KMS-11 (cell line): ENCODE measurements at regions not wholly inside any gene's neighbourhood (a gene's known extent, or its start where the extent isn't known, plus 50 kb on each side); places are given as distances from the start of the nearest gene placed in this dataset.

Experiments used
- H2AFZ ChIP-seq: fragments of 200-600 bp; sonication (generic); 2 replicates; pipeline ENCODE4 v1.6.1; 2016; ENCODE audit warnings: antibody characterized with exemption, mixed run types, low read depth
- H3K27ac ChIP-seq: fragments of 200-600 bp; sonication (generic); 2 replicates; pipeline ENCODE4 v1.6.1; 2016; ENCODE audit warnings: mild to moderate bottlenecking, mixed run types
- H3K27me3 ChIP-seq: fragments of 200-600 bp; sonication (generic); 2 replicates; pipeline ENCODE4 v1.6.1; 2017; ENCODE audit warnings: mild to moderate bottlenecking, low read depth, mixed run types, moderate library complexity; ENCODE audit not compliant: insufficient read depth
- H3K36me3 ChIP-seq: fragments of 200-600 bp; sonication (generic); 2 replicates; pipeline ENCODE4 v1.6.1; 2017; ENCODE audit warnings: mild to moderate bottlenecking, mixed run types; ENCODE audit not compliant: insufficient read depth
- H3K4me1 ChIP-seq: fragments of 200-600 bp; sonication (generic); 2 replicates; pipeline ENCODE4 v1.6.1; 2016; ENCODE audit warnings: mild to moderate bottlenecking, low read depth, mixed run types; ENCODE audit not compliant: poor library complexity, severe bottlenecking
- H3K4me2 ChIP-seq: fragments of 200-600 bp; sonication (generic); 2 replicates; pipeline ENCODE4 v1.7.0; 2016; ENCODE audit warnings: mild to moderate bottlenecking, mixed run types
- H3K4me3 ChIP-seq: fragments of 200-600 bp; sonication (generic); IDR thresholded peaks from 2 replicates; pipeline ENCODE4 v1.6.1; 2017; ENCODE audit warnings: low read depth, low read length, mixed read lengths; ENCODE audit not compliant: insufficient read depth
- H3K79me2 ChIP-seq: fragments of 200-600 bp; sonication (generic); 2 replicates; pipeline ENCODE4 v1.6.1; 2016; ENCODE audit warnings: low read depth, mixed run types; ENCODE audit not compliant: insufficient read depth
- H3K9ac ChIP-seq: fragments of 200-600 bp; sonication (generic); 2 replicates; pipeline ENCODE4 v1.6.1; 2016; ENCODE audit warnings: mild to moderate bottlenecking, mixed run types
- H4K20me1 ChIP-seq: fragments of 200-600 bp; sonication (generic); 2 replicates; pipeline ENCODE4 v1.6.1; 2016; ENCODE audit warnings: mild to moderate bottlenecking, mixed run types; ENCODE audit not compliant: insufficient read depth
- CTCF ChIP-seq: fragments of 200-600 bp; sonication (generic); conservative IDR thresholded peaks from 2 replicates; pipeline ENCODE4 v1.6.1; 2017; ENCODE audit warnings: low read depth, mild to moderate bottlenecking, antibody characterized with exemption, low read length, moderate library complexity, mixed read lengths

- no peak overlapping the region for H3K4me2 ChIP-seq
- no peaks in the 10 kb centered on the region for H4K20me1 ChIP-seq
- no peaks in the 10 kb centered on the region for H3K4me1 ChIP-seq
- no peaks in the 10 kb centered on the region for H3K36me3 ChIP-seq
- H3K27me3 ChIP-seq = no peaks in the 10 kb centered on the region
- no peak overlapping the region for H3K27ac ChIP-seq
- no peak overlapping the region for H3K9ac ChIP-seq
- no peak for TF ChIP-seq CTCF
- no peak overlapping the region for H2AFZ ChIP-seq
- H3K4me3 ChIP-seq = no peak overlapping the region
- H3K79me2 ChIP-seq = no peaks in the 10 kb centered on the region
Observed at GRCh38 chr3:14275962-14276909, 97.6 kb downstream of the LSM3 start.

GRCh38 chr3:14277557-14277956 lies 98.9 kb downstream of the LSM3 start:
- Histone ChIP-seq H4K20me1 (no peaks in the 10 kb centered on the region), H3K79me2 (no peaks in the 10 kb centered on the region), H3K4me2 (no peak overlapping the region), H2AFZ (no peak overlapping the region), H3K4me3 (no peak overlapping the region), H3K27ac (no peak overlapping the region), H3K9ac (no peak overlapping the region), H3K36me3 (no peaks in the 10 kb centered on the region), H3K4me1 (no peaks in the 10 kb centered on the region), H3K27me3 (no peaks in the 10 kb centered on the region)
- no peak for TF ChIP-seq CTCF

- no peak overlapping the region for H3K4me2 ChIP-seq
- no peak overlapping the region for H3K9ac ChIP-seq
- H3K79me2 ChIP-seq = no peaks in the 10 kb centered on the region
- no peak for TF ChIP-seq CTCF
- H3K36me3 ChIP-seq = no peaks in the 10 kb centered on the region
- no peaks in the 10 kb centered on the region for H3K27me3 ChIP-seq
- no peak overlapping the region for H3K4me3 ChIP-seq
- H3K27ac ChIP-seq = no peak overlapping the region
- no peak overlapping the region for H2AFZ ChIP-seq
- no peaks in the 10 kb centered on the region for H3K4me1 ChIP-seq
- no peaks in the 10 kb centered on the region for H4K20me1 ChIP-seq
Observed at GRCh38 chr3:14278265-14278798, 99.7 kb downstream of the LSM3 start.

- H3K27ac ChIP-seq = no peak overlapping the region
- H3K27me3 ChIP-seq = no peaks in the 10 kb centered on the region
- H3K9ac ChIP-seq = no peak overlapping the region
- no peak for TF ChIP-seq CTCF
- no peaks in the 10 kb centered on the region for H3K79me2 ChIP-seq
- no peak overlapping the region for H3K4me3 ChIP-seq
- H3K4me2 ChIP-seq = no peak overlapping the region
- H4K20me1 ChIP-seq = no peaks in the 10 kb centered on the region
- no peaks in the 10 kb centered on the region for H3K36me3 ChIP-seq
- no peak overlapping the region for H2AFZ ChIP-seq
- H3K4me1 ChIP-seq = no peaks in the 10 kb centered on the region
Observed at GRCh38 chr3:14278799-14279625, 100.4 kb downstream of the LSM3 start.
